NCI-H1092 treated with DMSO at 0.1 percent for 48 hours (cell line): ENCODE measurements at regions not wholly inside any gene's neighbourhood (a gene's known extent, or its start where the extent isn't known, plus 50 kb on each side); places are given as distances from the start of the nearest gene placed in this dataset.
A peak's percentile ranks its signal among the peaks of the same experiment; 100 is the strongest.

Experiments
- DNase-seq: peaks from one replicate; lab custom pipeline; 2025; lab: John Stamatoyannopoulos, UW

- no peak for DNase-seq
Observed at GRCh38 chr11:134531327-134532130, 119.5 kb upstream of the B3GAT1 start.

GRCh38 chr11:134530636-134531326 lies 118.7 kb upstream of the B3GAT1 start:
- no peak for DNase-seq

GRCh38 chr11:134529212-134530096 lies 117.4 kb upstream of the B3GAT1 start:
- no peak for DNase-seq

- no peak for DNase-seq
Observed at GRCh38 chr11:134528453-134528852, 116.4 kb upstream of the B3GAT1 start.

GRCh38 chr11:134527382-134528243 lies 115.6 kb upstream of the B3GAT1 start:
- DNase-seq, result no peak

- no peak for DNase-seq
Observed at GRCh38 chr11:134524896-134525845, 113.1 kb upstream of the B3GAT1 start.

GRCh38 chr11:134524201-134524600 lies 112.2 kb upstream of the B3GAT1 start:
- no peak for DNase-seq

GRCh38 chr11:134522782-134523570 lies 110.9 kb upstream of the B3GAT1 start:
- DNase-seq, result no peak

GRCh38 chr11:134521452-134522289 lies 109.6 kb upstream of the B3GAT1 start:
- no peak for DNase-seq

GRCh38 chr11:134521001-134521400 lies 109.0 kb upstream of the B3GAT1 start:
- DNase-seq, result no peak

GRCh38 chr11:134519788-134520187 lies 107.7 kb upstream of the B3GAT1 start:
- no peak for DNase-seq

GRCh38 chr11:134519390-134519750 lies 107.3 kb upstream of the B3GAT1 start:
- DNase-seq, result no peak

- DNase-seq, result no peak
Observed at GRCh38 chr11:134518616-134519389, 106.8 kb upstream of the B3GAT1 start.

- peak; percentile 33 for DNase-seq
Observed at GRCh38 chr11:134517621-134518293, 105.7 kb upstream of the B3GAT1 start.

GRCh38 chr11:134517115-134517514 lies 105.1 kb upstream of the B3GAT1 start:
- no peak for DNase-seq

GRCh38 chr11:134516529-134516928 lies 104.5 kb upstream of the B3GAT1 start:
- peak; percentile 16 for DNase-seq
